Muscle layer of duodenum (tissue), 2 donors: ENCODE measurements at regions not wholly inside any gene's neighbourhood (a gene's known extent, or its start where the extent isn't known, plus 50 kb on each side); places are given as distances from the start of the nearest gene placed in this dataset.

Experiments
- H3K27ac ChIP-seq: one replicate; pipeline ENCODE4 v1.7.0; 2013; ENCODE audit warnings: mild to moderate bottlenecking, low read length
- H3K27me3 ChIP-seq: one replicate; pipeline ENCODE4 v1.7.0; 2013; ENCODE audit warnings: low read depth, mild to moderate bottlenecking, control low read depth, low read length
- H3K36me3 ChIP-seq, 2 donors: one replicate each; pipeline ENCODE4 v1.7.0; 2013; ENCODE audit warnings: low read length in 2 of 2, control low read depth in 1 of 2, mild to moderate bottlenecking in 1 of 2; ENCODE audit not compliant: insufficient read depth in 2 of 2, control insufficient read depth in 1 of 2
- H3K4me1 ChIP-seq, 2 donors: one replicate each; pipeline ENCODE4 v1.7.0; 2013; ENCODE audit warnings: low read length in 2 of 2, mild to moderate bottlenecking in 2 of 2, control low read depth in 1 of 2, moderate library complexity in 1 of 2; ENCODE audit not compliant: insufficient read depth in 2 of 2, control insufficient read depth in 1 of 2
- H3K4me3 ChIP-seq, 2 donors: one replicate each; pipeline ENCODE4 v1.7.0; 2013; ENCODE audit warnings: low read length in 2 of 2, low read depth in 1 of 2, mild to moderate bottlenecking in 1 of 2
- H3K9me3 ChIP-seq, 2 donors: one replicate each; pipeline ENCODE4 v1.7.0; 2013; ENCODE audit warnings: low read length in 2 of 2, control low read depth in 1 of 2, mild to moderate bottlenecking in 1 of 2; ENCODE audit not compliant: control insufficient read depth in 1 of 2
- donor health status: healthy.

GRCh38 chr12:87783467-87783866 lies 245.7 kb downstream of the C12orf50 start:
- H3K27ac ChIP-seq = no peak overlapping the region

GRCh38 chr12:87782838-87783237 lies 246.4 kb downstream of the C12orf50 start:
- H3K27me3 ChIP-seq = no peaks in the 10 kb centered on the region
- H3K9me3 ChIP-seq = no peaks in the 10 kb centered on the region
- H3K4me1 ChIP-seq = no peaks in the 10 kb centered on the region
- no peak overlapping the region for H3K27ac ChIP-seq
- no peaks in the 10 kb centered on the region for H3K36me3 ChIP-seq
- H3K4me3 ChIP-seq = no peak overlapping the region

More at GRCh38 chr12:87783467-87783866, 245.7 kb downstream of the C12orf50 start:
- Histone ChIP-seq H3K4me1 (no peaks in the 10 kb centered on the region), H3K9me3 (no peaks in the 10 kb centered on the region), H3K27me3 (no peaks in the 10 kb centered on the region), H3K36me3 (no peaks in the 10 kb centered on the region), H3K4me3 (no peak overlapping the region)

- Histone ChIP-seq H3K27ac (no peak overlapping the region), H3K36me3 (no peaks in the 10 kb centered on the region), H3K9me3 (no peaks in the 10 kb centered on the region), H3K4me3 (no peak overlapping the region), H3K4me1 (no peaks in the 10 kb centered on the region), H3K27me3 (no peaks in the 10 kb centered on the region)
Observed at GRCh38 chr12:87779858-87780498, 249.2 kb downstream of the C12orf50 start.

GRCh38 chr12:87779016-87779415 lies 250.2 kb downstream of the C12orf50 start:
- Histone ChIP-seq H3K9me3 (no peaks in the 10 kb centered on the region), H3K4me3 (no peak overlapping the region), H3K27me3 (no peaks in the 10 kb centered on the region), H3K27ac (no peak overlapping the region), H3K4me1 (no peaks in the 10 kb centered on the region), H3K36me3 (no peaks in the 10 kb centered on the region)

- Histone ChIP-seq H3K4me3 (no peak overlapping the region), H3K27ac (no peak overlapping the region), H3K27me3 (no peaks in the 10 kb centered on the region), H3K9me3 (no peaks in the 10 kb centered on the region), H3K4me1 (no peaks in the 10 kb centered on the region), H3K36me3 (no peaks in the 10 kb centered on the region)
Observed at GRCh38 chr12:87778065-87778464, 251.1 kb downstream of the C12orf50 start.

- Histone ChIP-seq H3K27ac (no peak overlapping the region), H3K36me3 (no peaks in the 10 kb centered on the region), H3K9me3 (no peaks in the 10 kb centered on the region), H3K4me1 (no peaks in the 10 kb centered on the region), H3K27me3 (no peaks in the 10 kb centered on the region), H3K4me3 (no peak overlapping the region)
Observed at GRCh38 chr12:87775784-87776183, 253.4 kb downstream of the C12orf50 start.

- H3K4me3 ChIP-seq = no peak overlapping the region
- H3K9me3 ChIP-seq = no peaks in the 10 kb centered on the region
- no peaks in the 10 kb centered on the region for H3K4me1 ChIP-seq
- H3K27me3 ChIP-seq = no peaks in the 10 kb centered on the region
- no peak overlapping the region for H3K27ac ChIP-seq
- no peaks in the 10 kb centered on the region for H3K36me3 ChIP-seq
Observed at GRCh38 chr12:87775051-87775450, 254.2 kb downstream of the C12orf50 start.

- Histone ChIP-seq H3K36me3 (no peaks in the 10 kb centered on the region), H3K9me3 (no peaks in the 10 kb centered on the region), H3K4me1 (no peaks in the 10 kb centered on the region), H3K27me3 (no peaks in the 10 kb centered on the region), H3K4me3 (no peak overlapping the region), H3K27ac (no peak overlapping the region)
Observed at GRCh38 chr12:87772401-87772800, 256.8 kb downstream of the C12orf50 start.

- Histone ChIP-seq H3K27ac (no peak overlapping the region), H3K4me3 (no peak overlapping the region), H3K4me1 (no peaks in the 10 kb centered on the region), H3K9me3 (no peaks in the 10 kb centered on the region), H3K27me3 (no peaks in the 10 kb centered on the region), H3K36me3 (no peaks in the 10 kb centered on the region)
Observed at GRCh38 chr12:87768501-87769287, 260.5 kb downstream of the C12orf50 start.

GRCh38 chr12:87766044-87766443 lies 263.2 kb downstream of the C12orf50 start:
- H3K9me3 ChIP-seq = no peaks in the 10 kb centered on the region
- no peaks in the 10 kb centered on the region for H3K4me1 ChIP-seq
- H3K36me3 ChIP-seq = no peaks in the 10 kb centered on the region
- H3K27me3 ChIP-seq = no peaks in the 10 kb centered on the region
- H3K27ac ChIP-seq = no peak overlapping the region
- no peak overlapping the region for H3K4me3 ChIP-seq

GRCh38 chr12:87760943-87761342 lies 268.3 kb downstream of the C12orf50 start:
- no peaks in the 10 kb centered on the region for H3K9me3 ChIP-seq
- no peaks in the 10 kb centered on the region for H3K4me1 ChIP-seq
- no peaks in the 10 kb centered on the region for H3K27me3 ChIP-seq
- no peak overlapping the region for H3K27ac ChIP-seq
- no peaks in the 10 kb centered on the region for H3K36me3 ChIP-seq
- H3K4me3 ChIP-seq = no peak overlapping the region
